ENCODE measurements at regions not wholly inside any gene's neighbourhood (a gene's known extent, or its start where the extent isn't known, plus 50 kb on each side); places are given as distances from the start of the nearest gene placed in this dataset.

- DNase-seq (ENCODE audit: low read depth) = no peak
- H3K4me3 ChIP-seq (ENCODE audit: low read length) = no peak overlapping the region
- TF ChIP-seq CTCF (conservative IDR thresholded peaks at IDR 0.05; ENCODE audit: low read length) = no peak
Observed at GRCh38 chr18:42641996-42642395, 473.5 kb downstream of the RIT2 start.

GRCh38 chr18:42644729-42645131, 470.8 kb downstream of the RIT2 start:
- H3K4me3 ChIP-seq (ENCODE audit: low read length) = no peak overlapping the region
- DNase-seq (ENCODE audit: low read depth) = no peak
- no peak for TF ChIP-seq CTCF (conservative IDR thresholded peaks at IDR 0.05; ENCODE audit: low read length)

- no peak for DNase-seq (ENCODE audit: low read depth)
- H3K4me3 ChIP-seq (ENCODE audit: low read length) = no peak overlapping the region
- no peak for TF ChIP-seq CTCF (conservative IDR thresholded peaks at IDR 0.05; ENCODE audit: low read length)
Observed at GRCh38 chr18:42649331-42650035, 466.0 kb downstream of the RIT2 start.

GRCh38 chr18:42654556-42654955, 460.9 kb downstream of the RIT2 start:
- no peak overlapping the region for H3K4me3 ChIP-seq (ENCODE audit: low read length)
- DNase-seq (ENCODE audit: low read depth) = no peak
- no peak for TF ChIP-seq CTCF (conservative IDR thresholded peaks at IDR 0.05; ENCODE audit: low read length)

- no peak overlapping the region for H3K4me3 ChIP-seq (ENCODE audit: low read length)
- no peak for DNase-seq (ENCODE audit: low read depth)
- TF ChIP-seq CTCF (conservative IDR thresholded peaks at IDR 0.05; ENCODE audit: low read length) = no peak
Observed at GRCh38 chr18:42657551-42657950, 457.9 kb downstream of the RIT2 start.

GRCh38 chr18:42658171-42658570, 457.3 kb downstream of the RIT2 start:
- TF ChIP-seq CTCF (conservative IDR thresholded peaks at IDR 0.05; ENCODE audit: low read length) = no peak
- no peak for DNase-seq (ENCODE audit: low read depth)
- no peak overlapping the region for H3K4me3 ChIP-seq (ENCODE audit: low read length)

- no peak overlapping the region for H3K4me3 ChIP-seq (ENCODE audit: low read length)
- TF ChIP-seq CTCF (conservative IDR thresholded peaks at IDR 0.05; ENCODE audit: low read length) = no peak
- no peak for DNase-seq (ENCODE audit: low read depth)
Observed at GRCh38 chr18:42659187-42659586, 456.3 kb downstream of the RIT2 start.
